Psoas muscle (tissue), 7 donors: ENCODE measurements at regions not wholly inside any gene's neighbourhood (a gene's known extent, or its start where the extent isn't known, plus 50 kb on each side); places are given as distances from the start of the nearest gene placed in this dataset.

Source experiments
- ATAC-seq, 4 donors: fragments of 200-7000 bp; cut with Tn5 transposase; one replicate each; pipeline ENCODE4 v1.9.1; 2020; ENCODE audit warnings: moderate library complexity in 3 of 4, mild to moderate bottlenecking in 2 of 4
- DNase-seq, 2 donors: peaks; one replicate each; pipeline ENCODE4 v3.0.0-alpha.2; 2020
- H3K27ac ChIP-seq: fragments of 200-600 bp; one replicate; pipeline ENCODE4 v1.8.0; 2022
- H3K27me3 ChIP-seq, 3 donors: fragments of 200-600 bp in 1 of 3; one replicate each; pipeline versions ENCODE4 v1.6.1 to v1.8.0; 2013 to 2022; ENCODE audit warnings: low read length in 2 of 3, mild to moderate bottlenecking in 2 of 3, moderate library complexity in 1 of 3; ENCODE audit not compliant: insufficient read depth in 3 of 3
- H3K36me3 ChIP-seq, 2 donors: fragments of 200-600 bp in 1 of 2; one replicate each; pipeline versions ENCODE4 v1.6.1 to v1.8.0; 2013 to 2022; ENCODE audit warnings: low read depth in 1 of 2, mild to moderate bottlenecking in 1 of 2, moderate library complexity in 1 of 2; ENCODE audit not compliant: insufficient read depth in 1 of 2
- H3K4me1 ChIP-seq: fragments of 200-600 bp; one replicate; pipeline ENCODE4 v1.8.0; 2022
- H3K4me3 ChIP-seq: fragments of 200-600 bp; one replicate; pipeline ENCODE4 v1.8.0; 2022; ENCODE audit warnings: mild to moderate bottlenecking
- H3K9me3 ChIP-seq: fragments of 200-600 bp; one replicate; pipeline ENCODE4 v1.8.0; 2022
- WGBS, 3 donors: extraction: QIAGEN DNeasy Blood & Tissue Kit; methylation state at CpG; one replicate each; pipeline versions ENCODE4 v1.1.6 to v1.1.7; 2013; 5-methylcytosine and 5-hydroxymethylcytosine counted together
- intact Hi-C, 2 donors: fragments of 100-400 bp; cut with DNase I; formaldehyde crosslinking; loops; one replicate each; pipeline versions ENCODE4 v1.11.0 to v1.14.2; 2022
- TF ChIP-seq, protein P1 (sequence below): fragments of 200-600 bp; IDR thresholded peaks from one replicate; pipeline ENCODE4 v1.8.0; 2022; ENCODE audit warnings: antibody characterized with exemption
- donor health status: healthy with polysubstance abuse.
- donor health status: DM: no; HTN: no; CAD: no; lungs with moderate emphysema.
- donor health status: Bipolar disorder and iron deficiency.
- donor health status: healthy.
- donor health status: DM: yes; HTN: yes; CAD: no.
- donor health status: DM: no; HTN: no; CAD: no.
- donor health status: DM: yes; HTN: yes; CAD: no.

DNA sequence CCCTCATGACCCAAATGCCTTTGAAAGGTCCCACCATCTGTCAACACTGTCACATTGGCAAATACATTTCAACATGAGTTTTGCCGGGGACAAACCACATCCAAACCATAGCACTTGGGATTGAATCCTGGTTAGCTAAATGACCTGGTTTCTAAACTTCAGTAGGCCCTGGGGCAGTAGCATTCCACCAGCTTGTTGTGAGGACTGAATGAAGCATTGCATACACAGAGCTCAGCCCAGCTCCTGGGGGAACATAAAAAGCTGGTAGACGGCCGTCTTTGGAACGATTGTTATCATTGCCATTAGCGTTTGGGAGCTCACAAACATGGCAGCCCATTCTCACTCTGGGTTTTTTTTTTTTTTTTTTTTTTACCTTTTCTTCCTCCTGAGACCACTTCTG lies 57.5 kb upstream of the CXCR4 start:
- H3K4me3 ChIP-seq = no peak overlapping the region
- DNase-seq (no peak), ATAC-seq (no peak)
- TF ChIP-seq, protein P1, sequence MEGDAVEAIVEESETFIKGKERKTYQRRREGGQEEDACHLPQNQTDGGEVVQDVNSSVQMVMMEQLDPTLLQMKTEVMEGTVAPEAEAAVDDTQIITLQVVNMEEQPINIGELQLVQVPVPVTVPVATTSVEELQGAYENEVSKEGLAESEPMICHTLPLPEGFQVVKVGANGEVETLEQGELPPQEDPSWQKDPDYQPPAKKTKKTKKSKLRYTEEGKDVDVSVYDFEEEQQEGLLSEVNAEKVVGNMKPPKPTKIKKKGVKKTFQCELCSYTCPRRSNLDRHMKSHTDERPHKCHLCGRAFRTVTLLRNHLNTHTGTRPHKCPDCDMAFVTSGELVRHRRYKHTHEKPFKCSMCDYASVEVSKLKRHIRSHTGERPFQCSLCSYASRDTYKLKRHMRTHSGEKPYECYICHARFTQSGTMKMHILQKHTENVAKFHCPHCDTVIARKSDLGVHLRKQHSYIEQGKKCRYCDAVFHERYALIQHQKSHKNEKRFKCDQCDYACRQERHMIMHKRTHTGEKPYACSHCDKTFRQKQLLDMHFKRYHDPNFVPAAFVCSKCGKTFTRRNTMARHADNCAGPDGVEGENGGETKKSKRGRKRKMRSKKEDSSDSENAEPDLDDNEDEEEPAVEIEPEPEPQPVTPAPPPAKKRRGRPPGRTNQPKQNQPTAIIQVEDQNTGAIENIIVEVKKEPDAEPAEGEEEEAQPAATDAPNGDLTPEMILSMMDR = no peak
- H3K36me3 ChIP-seq = no peaks in the 10 kb centered on the region
- 93 to 96% (median 93%) methylated on average over 5 of the region's 5 CpGs for WGBS, 3 donors
- no peaks in the 10 kb centered on the region for H3K9me3 ChIP-seq
- intact Hi-C loops = no loop called here
- no peaks in the 10 kb centered on the region for H3K4me1 ChIP-seq
- no peak overlapping the region for H3K27ac ChIP-seq
- peaks cover 0 to 3% (median 0%) of the 10 kb centered on the region in 3 donors for H3K27me3 ChIP-seq

DNA sequence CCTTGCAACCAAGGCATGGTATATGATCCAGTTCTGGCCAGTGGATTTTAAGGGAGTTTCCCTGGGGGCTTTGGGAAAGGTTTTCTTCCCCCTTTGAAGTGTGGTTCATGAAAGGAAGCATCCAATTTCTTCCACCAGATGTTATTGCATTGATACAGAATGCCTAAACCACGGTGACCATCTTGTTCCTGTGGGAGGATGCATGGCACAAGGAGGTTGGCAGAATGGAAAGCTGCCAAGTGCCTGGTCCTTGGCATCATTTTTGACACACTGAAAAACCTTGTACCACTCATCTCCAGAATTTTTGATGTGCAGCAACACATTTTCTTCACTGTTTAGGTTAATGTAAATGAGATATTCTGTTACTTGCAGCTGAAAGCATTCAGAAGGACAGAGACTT lies 55.2 kb upstream of the CXCR4 start:
- intact Hi-C loops = no loop called here
- TF ChIP-seq, protein P1 = no peak
- H3K9me3 ChIP-seq = no peaks in the 10 kb centered on the region
- DNase-seq = no peak
- H3K4me3 ChIP-seq = no peak overlapping the region
- H3K27me3 ChIP-seq = peaks cover 0 to 3% (median 0%) of the 10 kb centered on the region in 3 donors
- WGBS, 3 donors = 33 to 52% (median 48%) methylated on average over 1 of the region's 1 CpG
- H3K36me3 ChIP-seq = no peaks in the 10 kb centered on the region
- no peak overlapping the region for H3K27ac ChIP-seq
- H3K4me1 ChIP-seq = no peaks in the 10 kb centered on the region
- no peak for ATAC-seq

DNA sequence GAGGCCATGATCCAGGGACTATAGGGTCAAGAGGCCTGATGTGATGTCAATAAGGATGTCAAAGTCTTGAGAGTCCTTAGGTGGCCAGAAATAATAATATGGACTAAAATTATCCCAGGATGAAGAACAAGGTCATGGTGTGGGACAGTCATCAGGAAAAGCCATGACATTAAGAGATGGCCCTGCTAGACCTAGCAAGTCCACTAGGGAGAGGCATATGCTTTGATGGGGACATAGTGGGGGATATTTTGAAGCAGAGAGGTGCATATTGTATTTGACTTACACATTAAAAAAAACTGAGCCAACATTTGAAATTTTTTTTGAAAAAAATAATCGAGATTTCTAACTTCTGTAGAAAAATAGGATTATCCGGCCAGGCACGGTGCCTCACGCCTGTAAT lies 53.3 kb upstream of the CXCR4 start:
- ATAC-seq (no peak), DNase-seq (no peak)
- no peaks in the 10 kb centered on the region for H3K36me3 ChIP-seq
- H3K4me3 ChIP-seq = no peak overlapping the region
- H3K27ac ChIP-seq = no peak overlapping the region
- intact Hi-C loops = no loop called here
- no peaks in the 10 kb centered on the region for H3K27me3 ChIP-seq
- WGBS, 3 donors = 83 to 86% (median 84%) methylated on average over 4 of the region's 4 CpGs
- TF ChIP-seq, protein P1 = no peak
- no peaks in the 10 kb centered on the region for H3K4me1 ChIP-seq
- H3K9me3 ChIP-seq = no peaks in the 10 kb centered on the region

DNA sequence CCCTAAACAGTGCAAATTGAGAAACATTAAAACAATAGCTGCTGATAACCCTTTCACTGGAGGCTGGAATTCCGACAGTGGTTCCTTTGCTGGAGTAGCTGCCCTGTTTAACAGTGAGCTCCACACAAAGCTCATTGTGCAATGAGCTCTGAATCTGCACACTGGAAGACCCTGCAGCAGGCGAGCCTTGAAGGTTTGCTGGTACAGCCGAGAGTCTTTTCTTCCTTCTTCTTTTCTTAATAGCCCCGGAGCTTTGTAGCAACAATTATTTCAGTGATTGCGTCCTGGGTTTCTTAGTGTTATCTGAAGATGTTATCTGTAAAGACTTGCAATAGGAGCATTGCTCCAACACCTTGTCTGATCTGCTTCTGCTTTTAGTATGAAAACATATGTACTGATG lies 50.8 kb upstream of the CXCR4 start:
- no peak for ATAC-seq
- 69 to 72% (median 70%) methylated on average over 5 of the region's 5 CpGs for WGBS, 3 donors
- H3K36me3 ChIP-seq = no peaks in the 10 kb centered on the region
- TF ChIP-seq, protein P1 = no peak
- H3K27me3 ChIP-seq = no peaks in the 10 kb centered on the region
- DNase-seq = no peak
- no peaks in the 10 kb centered on the region for H3K9me3 ChIP-seq
- intact Hi-C loops = no loop called here
- no peak overlapping the region for H3K4me3 ChIP-seq
- no peaks in the 10 kb centered on the region for H3K4me1 ChIP-seq
- no peak overlapping the region for H3K27ac ChIP-seq

DNA sequence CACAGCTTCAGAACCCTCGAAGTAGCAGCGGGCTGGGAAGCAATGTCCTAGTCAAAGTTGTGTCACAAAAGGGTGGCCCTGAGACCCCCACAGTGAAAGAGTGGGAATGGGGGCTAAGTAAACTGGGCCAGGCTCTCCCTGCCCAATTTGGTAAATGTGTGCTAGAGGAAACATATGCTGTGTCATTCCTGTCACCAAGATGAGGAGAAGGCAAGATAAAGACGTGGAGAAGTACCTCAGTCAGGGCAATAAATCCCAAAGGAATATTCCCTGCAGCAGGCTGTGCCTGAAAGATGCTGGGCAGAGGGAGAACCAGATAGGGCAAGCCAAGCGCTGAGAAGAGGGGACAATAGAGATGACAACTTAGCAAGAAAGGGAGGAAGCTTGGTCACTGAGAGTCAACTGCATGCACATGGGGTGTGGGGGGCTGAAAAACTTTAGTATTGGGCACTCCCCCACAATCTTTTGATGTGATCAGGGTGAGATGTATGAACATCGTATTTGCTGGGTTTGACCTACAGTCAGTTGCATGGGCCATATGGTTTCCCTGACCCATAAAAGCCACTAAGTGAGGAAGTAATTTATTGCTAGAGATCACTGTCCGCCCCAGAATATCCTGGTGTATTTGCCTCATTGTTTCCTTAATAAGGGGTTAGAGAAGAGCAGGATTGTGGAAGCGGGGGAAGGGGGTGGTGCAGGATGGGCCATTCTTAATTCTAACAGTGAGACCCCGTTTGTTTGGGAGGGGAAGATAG lies 49.9 kb upstream of the CXCR4 start:
- Histone ChIP-seq H3K36me3 (no peaks in the 10 kb centered on the region), H3K4me3 (no peak overlapping the region), H3K27ac (no peak overlapping the region), H3K9me3 (no peaks in the 10 kb centered on the region), H3K27me3 (no peaks in the 10 kb centered on the region), H3K4me1 (no peaks in the 10 kb centered on the region)
- intact Hi-C loops = no loop called here
- DNase-seq = no peak
- ATAC-seq = no peak
- WGBS, 3 donors = 61 to 68% (median 64%) methylated on average over 8 of the region's 8 CpGs
- TF ChIP-seq, protein P1 = no peak
